Heart right ventricle (tissue), 16 donors: ENCODE measurements at regions not wholly inside any gene's neighbourhood (a gene's known extent, or its start where the extent isn't known, plus 50 kb on each side); places are given as distances from the start of the nearest gene placed in this dataset.

Experiments
- ATAC-seq, 8 donors: fragments of 200-7000 bp; cut with Tn5 transposase; one replicate each; pipeline ENCODE4 v1.9.1; 2020; ENCODE audit warnings: mild to moderate bottlenecking in 8 of 8, moderate library complexity in 8 of 8, moderate number of reproducible peaks in 1 of 8
- DNase-seq, 2 donors: peaks; one replicate each; pipeline ENCODE4 v3.0.0-alpha.2; 2020
- H3K27ac ChIP-seq, 10 donors: fragments of 200-600 bp; sonication (generic) in 2 of 10; one replicate each; pipeline versions ENCODE4 v1.5.0 to v1.8.0; 2020 to 2022; ENCODE audit warnings: mild to moderate bottlenecking in 3 of 10
- H3K27me3 ChIP-seq, 7 donors: fragments of 200-600 bp; one replicate each; pipeline ENCODE4 v1.8.0; 2021 to 2022; ENCODE audit warnings: mild to moderate bottlenecking in 2 of 7
- H3K36me3 ChIP-seq, 9 donors: fragments of 200-600 bp; sonication (generic) in 1 of 9; one replicate each; pipeline versions ENCODE4 v1.5.0 to v1.8.0; 2020 to 2022; ENCODE audit warnings: mild to moderate bottlenecking in 2 of 9
- H3K4me1 ChIP-seq, 9 donors: fragments of 200-600 bp; sonication (generic) in 1 of 9; one replicate each; pipeline versions ENCODE4 v1.5.0 to v1.8.0; 2020 to 2022; ENCODE audit warnings: mild to moderate bottlenecking in 4 of 9
- H3K4me3 ChIP-seq, 10 donors: fragments of 200-600 bp; sonication (generic) in 2 of 10; one replicate each; pipeline versions ENCODE4 v1.5.0 to v1.8.0; 2020 to 2022; ENCODE audit warnings: mild to moderate bottlenecking in 7 of 10, moderate library complexity in 2 of 10
- H3K9me3 ChIP-seq, 11 donors: fragments of 200-600 bp in 10 of 11; sonication (generic) in 2 of 11; one replicate each; pipeline versions ENCODE4 v1.5.0 to v1.8.0; 2013 to 2022; ENCODE audit warnings: mild to moderate bottlenecking in 2 of 11, control low read depth in 1 of 11, moderate library complexity in 1 of 11
- CTCF ChIP-seq, 9 donors: fragments of 200-600 bp; sonication (generic) in 2 of 9; IDR thresholded peaks; one replicate each; pipeline versions ENCODE4 v1.5.0 to v1.8.0; 2021 to 2022; ENCODE audit warnings: antibody characterized with exemption in 9 of 9, mild to moderate bottlenecking in 5 of 9, moderate library complexity in 1 of 9
- whole genome bisulfite sequencing, 2 donors: extraction: QIAGEN DNeasy Blood & Tissue Kit; methylation state at CpG; one replicate each; pipeline ENCODE4 v1.1.7; 2013; ENCODE audit warnings: inconsistent platforms in 1 of 2; 5-methylcytosine and 5-hydroxymethylcytosine counted together
- intact Hi-C, 10 donors: fragments of 100-400 bp; cut with DNase I; formaldehyde crosslinking; loops; one replicate each; pipeline versions ENCODE4 v1.11.1 to v1.14.2; 2022
- donor health status: Arrhythmogenic right ventricular cardiomyopathy.
- donor health status: ischemic (EF 13 %, LVEDD 7.1; RV severe dilation, severe dysfunction).
- donor health status: healthy with polysubstance abuse.
- donor health status: DM: no; HTN: yes; CAD: no.
- donor health status: DM: no; HTN: no; CAD: no.
- donor health status: ischemic (EF 25% LVEDD 6.9; RV normal size, moderate dysfunction).
- donor health status: ischemic (EF 25% LVEDD 5.7; RV mildly dilated, moderate dysfunction).
- donor health status: healthy.
- donor health status: DM: yes; HTN: yes; CAD: no.
- donor health status: Ischemic cardiomyopathy.
- donor health status: ischemic (EF 35%, LVEDD 5.7; RV mildly dilated, moderate dysfunction).
- donor health status: nonischemic (EF 11% LVEDD 7.7; RV severe dilation, severe dysfunction).
- donor health status: DM: yes; HTN: yes; CAD: no.
- donor health status: PGD.
- donor health status: ischemic (EF 29% LVEDD 5.4; RV normal size, mild dysfunction).
- donor health status: nonischemic (EF 23%, LVEDD 6.1; RV moderate dilation, normal function).

GRCh38 chr7:67341153-67341768, 344.6 kb downstream of the TYW1 start:
- TF ChIP-seq CTCF (IDR thresholded peaks at IDR 0.05): no peak
- Histone ChIP-seq H3K36me3 (peaks cover 0 to 61% (median 9%) of the 10 kb centered on the region in 9 donors), H3K27me3 (no peaks in the 10 kb centered on the region), H3K4me1 (peaks cover 0 to 4% (median 0%) of the 10 kb centered on the region in 9 donors), H3K4me3 (no peak overlapping the region), H3K27ac (no peak overlapping the region), H3K9me3 (peaks cover 0 to 16% (median 0%) of the 10 kb centered on the region in 11 donors)
- WGBS, 2 donors: 88 to 95% methylated on average over 10 of the region's 10 CpGs
- no peak for DNase-seq
- intact Hi-C loops: no loop called here
- no peak for ATAC-seq

- Histone ChIP-seq H3K4me3 (no peak overlapping the region), H3K27ac (no peak overlapping the region), H3K36me3 (peaks cover 0 to 64% (median 9%) of the 10 kb centered on the region in 9 donors), H3K27me3 (no peaks in the 10 kb centered on the region), H3K9me3 (peaks cover 0 to 16% (median 0%) of the 10 kb centered on the region in 11 donors), H3K4me1 (peaks cover 0 to 4% (median 0%) of the 10 kb centered on the region in 9 donors)
- TF ChIP-seq CTCF (IDR thresholded peaks at IDR 0.05): no peak
- DNase-seq (no peak), ATAC-seq (peak in 2 of 8 donors; percentile 11 to 31)
- intact Hi-C loops: no loop called here
- WGBS, 2 donors: 84% methylated on average over 3 of the region's 3 CpGs
Measured at GRCh38 chr7:67343114-67343513, 346.5 kb downstream of the TYW1 start.

GRCh38 chr7:67343572-67343971, 346.9 kb downstream of the TYW1 start:
- Histone ChIP-seq H3K27me3 (no peaks in the 10 kb centered on the region), H3K4me1 (peaks cover 0 to 4% (median 0%) of the 10 kb centered on the region in 9 donors), H3K27ac (no peak overlapping the region), H3K4me3 (no peak overlapping the region), H3K9me3 (peaks cover 0 to 16% (median 0%) of the 10 kb centered on the region in 11 donors), H3K36me3 (peaks cover 0 to 64% (median 9%) of the 10 kb centered on the region in 9 donors)
- intact Hi-C loops: no loop called here
- 72 to 78% methylated on average over 5 of the region's 5 CpGs for WGBS, 2 donors
- peak; percentile 11 to 42 for DNase-seq
- TF ChIP-seq CTCF (IDR thresholded peaks at IDR 0.05): no peak
- peak in 3 of 8 donors; percentile 24 to 42 (median 31) for ATAC-seq

GRCh38 chr7:67344481-67345193, 348.0 kb downstream of the TYW1 start:
- Histone ChIP-seq H3K27me3 (no peaks in the 10 kb centered on the region), H3K4me3 (no peak overlapping the region), H3K36me3 (peaks cover 0 to 58% (median 7%) of the 10 kb centered on the region in 9 donors), H3K9me3 (peaks cover 0 to 16% (median 0%) of the 10 kb centered on the region in 11 donors), H3K4me1 (peaks cover 0 to 4% (median 0%) of the 10 kb centered on the region in 9 donors), H3K27ac (no peak overlapping the region)
- intact Hi-C loops: no loop called here
- DNase-seq (no peak), ATAC-seq (no peak)
- WGBS, 2 donors: 95 to 99% methylated on average over 3 of the region's 3 CpGs
- no peak for TF ChIP-seq CTCF (IDR thresholded peaks at IDR 0.05)
